Activated B cell treated with CpG ODN at 0.5 μM for 24 hours (primary cell): ENCODE measurements at regions not wholly inside any gene's neighbourhood (a gene's known extent, or its start where the extent isn't known, plus 50 kb on each side); places are given as distances from the start of the nearest gene placed in this dataset.

Experiments
- ATAC-seq: fragments of 200-7000 bp; cut with Tn5 transposase; one replicate; pipeline ENCODE4 v1.10.0; 2021; ENCODE audit warnings: low read depth, mild to moderate bottlenecking, moderate library complexity
- CTCF ChIA-PET: fragments of 350-600 bp; sonication (Branson Sonifier 250); formaldehyde crosslinking; loops from one replicate; lab custom pipeline; 2021; ENCODE audit warnings: antibody characterized with exemption; lab: Charles Lee
- POLR2A ChIA-PET: fragments of 350-600 bp; sonication (Branson Sonifier 250); formaldehyde crosslinking; loops from one replicate; lab custom pipeline; 2021; ENCODE audit warnings: antibody characterized with exemption; lab: Charles Lee
- DNase-seq: peaks from one replicate; pipeline ENCODE4 v3.0.0; 2022
- H3K27ac Mint-ChIP-seq: one replicate; pipeline ENCODE4 v1.8.0; 2020; ENCODE audit warnings: mixed read lengths
- H3K27me3 Mint-ChIP-seq: one replicate; pipeline ENCODE4 v1.8.0; 2021; ENCODE audit warnings: mixed read lengths
- H3K36me3 Mint-ChIP-seq: one replicate; pipeline ENCODE4 v1.8.0; 2021; ENCODE audit warnings: low read depth, mixed read lengths
- H3K4me1 Mint-ChIP-seq: one replicate; pipeline ENCODE4 v1.8.0; 2021; ENCODE audit warnings: mixed read lengths
- H3K4me3 Mint-ChIP-seq: one replicate; pipeline ENCODE4 v1.8.0; 2020; ENCODE audit warnings: mild to moderate bottlenecking, mixed read lengths
- H3K9me3 Mint-ChIP-seq: one replicate; pipeline ENCODE4 v1.8.0; 2020; ENCODE audit warnings: mixed read lengths
- CTCF ChIP-seq: fragments of 200-600 bp; IDR thresholded peaks from one replicate; pipeline ENCODE4 v1.8.0; 2022; ENCODE audit warnings: antibody characterized with exemption, mild to moderate bottlenecking
- intact Hi-C: fragments of 100-400 bp; cut with micrococcal nuclease; formaldehyde crosslinking; loops from one replicate; pipeline ENCODE4 v1.15.1; 2024

GRCh38 chr15:87715252-87715651 lies 541.3 kb downstream of the NTRK3 start:
- Mint-ChIP-seq H3K4me3 (no peak overlapping the region), H3K27me3 (no peaks in the 10 kb centered on the region), H3K9me3 (peaks cover 3% of the 10 kb centered on the region), H3K27ac (no peak overlapping the region), H3K36me3 (no peaks in the 10 kb centered on the region), H3K4me1 (no peaks in the 10 kb centered on the region)
- no peak for TF ChIP-seq CTCF
- DNase-seq = no peak
- ATAC-seq = no peak
- ChIA-PET CTCF (no interaction called here), POLR2A (no interaction called here)
- intact Hi-C loops = no loop called here

- POLR2A ChIA-PET = no interaction called here
- no peak overlapping the region for H3K4me3 Mint-ChIP-seq
- TF ChIP-seq CTCF = no peak
Observed at GRCh38 chr15:87713475-87713879, 543.1 kb downstream of the NTRK3 start.

DNA sequence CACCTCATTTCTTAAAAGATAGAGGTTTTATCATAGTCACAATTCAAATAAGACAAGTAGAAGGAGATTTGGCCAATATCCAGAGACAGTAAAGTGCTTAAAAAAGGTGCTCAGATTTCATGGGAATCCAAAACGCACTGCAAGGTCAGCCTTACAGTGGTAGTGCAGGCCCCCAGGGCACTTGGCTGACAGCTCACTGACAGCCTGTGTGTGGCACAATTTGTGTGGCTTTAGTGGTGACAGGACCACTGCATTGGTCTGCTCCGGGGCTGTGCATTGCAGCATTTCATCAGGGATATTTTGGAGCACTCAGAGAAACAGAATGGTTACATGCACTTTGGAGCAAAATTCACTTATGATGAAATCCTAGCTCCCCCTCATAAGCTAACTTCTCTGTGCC lies 544.3 kb downstream of the NTRK3 start:
- CTCF ChIA-PET = no interaction called here
- no peak overlapping the region for H3K27ac Mint-ChIP-seq
- intact Hi-C loops = no loop called here
- no peaks in the 10 kb centered on the region for H3K36me3 Mint-ChIP-seq
- no peak for DNase-seq
- H3K4me3 Mint-ChIP-seq = no peak overlapping the region
- POLR2A ChIA-PET = no interaction called here
- H3K27me3 Mint-ChIP-seq = no peaks in the 10 kb centered on the region
- TF ChIP-seq CTCF = no peak
- ATAC-seq = no peak
- H3K9me3 Mint-ChIP-seq = no peaks in the 10 kb centered on the region
- no peaks in the 10 kb centered on the region for H3K4me1 Mint-ChIP-seq

More at GRCh38 chr15:87713475-87713879, 543.1 kb downstream of the NTRK3 start:
- CTCF ChIA-PET = no interaction called here
- ATAC-seq (no peak), DNase-seq (no peak)
- no peaks in the 10 kb centered on the region for H3K4me1 Mint-ChIP-seq
- H3K27ac Mint-ChIP-seq = no peak overlapping the region
- no peaks in the 10 kb centered on the region for H3K27me3 Mint-ChIP-seq
- peaks cover 3% of the 10 kb centered on the region for H3K9me3 Mint-ChIP-seq
- intact Hi-C loops = no loop called here
- H3K36me3 Mint-ChIP-seq = no peaks in the 10 kb centered on the region

DNA sequence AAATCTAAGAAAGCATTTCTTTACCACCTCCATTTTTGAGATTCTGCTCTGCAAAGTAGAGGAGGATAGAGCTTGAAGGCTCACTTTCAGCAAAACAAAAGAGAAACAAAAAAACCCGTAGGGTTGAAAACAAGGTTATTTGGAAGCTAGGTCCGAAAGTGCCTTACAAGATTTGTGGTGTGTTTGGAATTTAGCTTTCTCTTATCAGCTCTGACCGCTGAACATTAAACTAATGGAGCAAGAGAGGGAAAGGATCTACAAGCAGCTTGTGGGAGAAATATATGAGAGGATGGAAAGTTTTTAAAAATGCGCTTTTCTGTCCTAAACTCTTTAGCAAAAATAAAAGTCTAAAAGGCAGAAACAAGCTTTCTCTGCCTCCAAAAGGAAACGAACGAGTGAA lies 545.5 kb downstream of the NTRK3 start:
- intact Hi-C loops = no loop called here
- no peak for TF ChIP-seq CTCF
- DNase-seq = no peak
- H3K27ac Mint-ChIP-seq = no peak overlapping the region
- H3K4me3 Mint-ChIP-seq = no peak overlapping the region
- no peaks in the 10 kb centered on the region for H3K36me3 Mint-ChIP-seq
- ChIA-PET CTCF (no interaction called here), POLR2A (no interaction called here)
- ATAC-seq = no peak
- H3K4me1 Mint-ChIP-seq = no peaks in the 10 kb centered on the region
- H3K27me3 Mint-ChIP-seq = no peaks in the 10 kb centered on the region
- no peaks in the 10 kb centered on the region for H3K9me3 Mint-ChIP-seq

DNA sequence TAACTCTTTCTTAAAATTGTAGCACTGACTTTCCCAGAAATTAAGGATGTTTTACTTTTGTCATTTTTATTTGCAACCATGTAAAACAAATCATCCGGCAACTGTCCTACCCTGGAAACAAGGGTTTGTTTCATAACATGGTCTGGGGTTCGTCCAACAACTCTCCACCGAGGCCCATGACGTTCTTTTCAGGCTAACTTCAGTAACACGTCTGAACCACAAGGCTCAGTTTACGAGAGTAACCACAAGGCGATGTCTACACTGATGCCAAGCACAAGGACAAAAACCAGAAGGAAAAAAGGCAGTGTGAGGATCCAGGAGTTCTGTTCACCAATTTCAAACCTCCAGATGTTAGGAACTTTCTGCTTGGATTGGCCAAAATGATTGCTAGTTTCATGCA lies 546.1 kb downstream of the NTRK3 start:
- no peak for ATAC-seq
- H3K9me3 Mint-ChIP-seq = no peaks in the 10 kb centered on the region
- H3K27ac Mint-ChIP-seq = no peak overlapping the region
- no peak for TF ChIP-seq CTCF
- no peak overlapping the region for H3K4me3 Mint-ChIP-seq
- no peaks in the 10 kb centered on the region for H3K36me3 Mint-ChIP-seq
- DNase-seq = no peak
- no peaks in the 10 kb centered on the region for H3K4me1 Mint-ChIP-seq
- no peaks in the 10 kb centered on the region for H3K27me3 Mint-ChIP-seq
- intact Hi-C loops = no loop called here
- CTCF ChIA-PET = no interaction called here
- POLR2A ChIA-PET = no interaction called here
